Stimulated activated CD8-positive, alpha-beta memory T cell treated with anti-CD3 and anti-CD28 coated beads, Interleukin-7, amount 100 ng/mL, for 1 hour (primary cell): ENCODE measurements at regions not wholly inside any gene's neighbourhood (a gene's known extent, or its start where the extent isn't known, plus 50 kb on each side); places are given as distances from the start of the nearest gene placed in this dataset.

Experiments
- DNase-seq, 2 donors: peaks; one replicate each; pipeline ENCODE4 v3.0.0-alpha.2; 2020; ENCODE audit warnings: low read depth in 2 of 2

GRCh38 chr9:91098203-91098850, 263.4 kb downstream of the AUH start:
- DNase-seq: no peak

- no peak for DNase-seq
These were observed 262.3 kb downstream of the AUH start for GRCh38 chr9:91099436-91099835.

GRCh38 chr9:91100878-91101450, 260.8 kb downstream of the AUH start:
- no peak for DNase-seq

- peak; percentile 27 to 32 for DNase-seq
These were observed 260.0 kb downstream of the AUH start for GRCh38 chr9:91101611-91102168.

GRCh38 chr9:91102269-91102668, 259.4 kb downstream of the AUH start:
- no peak for DNase-seq

GRCh38 chr9:91103931-91104330, 257.8 kb downstream of the AUH start:
- DNase-seq: no peak

GRCh38 chr9:91106415-91107081, 255.2 kb downstream of the AUH start:
- no peak for DNase-seq

- DNase-seq: no peak
These were observed 250.5 kb downstream of the AUH start for GRCh38 chr9:91111226-91111625.

- no peak for DNase-seq
These were observed 249.8 kb downstream of the AUH start for GRCh38 chr9:91111876-91112275.

GRCh38 chr9:91113016-91113415, 248.7 kb downstream of the AUH start:
- no peak for DNase-seq

- DNase-seq: no peak
These were observed 247.3 kb downstream of the AUH start for GRCh38 chr9:91114450-91114849.

- DNase-seq: no peak
These were observed 245.5 kb downstream of the AUH start for GRCh38 chr9:91116211-91116610.

GRCh38 chr9:91116711-91117110, 245.0 kb downstream of the AUH start:
- DNase-seq: no peak

GRCh38 chr9:91117474-91117891, 244.2 kb downstream of the AUH start:
- DNase-seq: no peak

GRCh38 chr9:91117959-91118703, 243.6 kb downstream of the AUH start:
- no peak for DNase-seq

GRCh38 chr9:91118704-91119025, 243.1 kb downstream of the AUH start:
- no peak for DNase-seq

GRCh38 chr9:91119142-91119541, 242.6 kb downstream of the AUH start:
- DNase-seq: no peak

- DNase-seq: no peak
These were observed 242.0 kb downstream of the AUH start for GRCh38 chr9:91119679-91120078.

GRCh38 chr9:91120200-91120599, 241.5 kb downstream of the AUH start:
- no peak for DNase-seq

GRCh38 chr9:91122755-91123154, 239.0 kb downstream of the AUH start:
- DNase-seq: no peak

GRCh38 chr9:91126761-91127445, 234.8 kb downstream of the AUH start:
- no peak for DNase-seq

GRCh38 chr9:91127653-91128052, 234.1 kb downstream of the AUH start:
- no peak for DNase-seq
